ENCODE measurements at regions not wholly inside any gene's neighbourhood (a gene's known extent, or its start where the extent isn't known, plus 50 kb on each side); places are given as distances from the start of the nearest gene placed in this dataset.

GRCh38 chr1:108041360-108042142 is 76.6 kb upstream of the VAV3 start:
- TF ChIP-seq TAF1 (IDR thresholded peaks at IDR 0.05; ENCODE audit: low read depth) = no peak
- no peak for TF ChIP-seq YY1 (IDR thresholded peaks at IDR 0.05; ENCODE audit: low read depth)

Measured in Ishikawa (cell line).